ENCODE measurements at regions not wholly inside any gene's neighbourhood (a gene's known extent, or its start where the extent isn't known, plus 50 kb on each side); places are given as distances from the start of the nearest gene placed in this dataset.

GRCh38 chr10:107809889-107810288, 645.4 kb upstream of the SORCS1 start:
- H3K4me2 ChIP-seq (ENCODE audit: unreplicated experiment): no peak overlapping the region
- in situ Hi-C loops (cut with MboI): loop anchor here (10.0 to 25.0 kb wide), 2 partner anchors 405 to 1098 kb away; no protein-coding TSS in a partner anchor
- H3K9me2 ChIP-seq (ENCODE audit: insufficient read depth): no peaks in the 10 kb centered on the region
- H3K9ac ChIP-seq: no peak overlapping the region
- no peaks in the 10 kb centered on the region for H4K20me1 ChIP-seq (ENCODE audit: insufficient read depth)
- H3K27ac ChIP-seq: no peak overlapping the region
- WGBS, 2 experiments (ENCODE audit: low coverage in 1 of 2, low lambda C conversion rate in 2 of 2, missing lambda C conversion rate in 2 of 2): 48 to 54% methylated on average over 2 of the region's 2 CpGs
- no peaks in the 10 kb centered on the region for H3F3A ChIP-seq (ENCODE audit: insufficient read depth)
- H3K4me1 ChIP-seq (ENCODE audit: insufficient read depth): no peaks in the 10 kb centered on the region
- no peaks in the 10 kb centered on the region for H3K36me3 ChIP-seq (ENCODE audit: low read depth)
- no peaks in the 10 kb centered on the region for H3K9me3 ChIP-seq (ENCODE audit: low read depth)
- H3K27me3 ChIP-seq (replicated peaks; ENCODE audit: insufficient read depth): no peaks in the 10 kb centered on the region
- no peak for DNase-seq
- TF ChIP-seq EZH2phosphoT487 (IDR thresholded peaks at IDR 0.05; ENCODE audit: insufficient read depth, low read depth): no peak
- no peak for TF ChIP-seq EZH2 (IDR thresholded peaks at IDR 0.05; ENCODE audit: insufficient read depth, poor library complexity, severe bottlenecking)
- no peaks in the 10 kb centered on the region for H3K79me2 ChIP-seq (ENCODE audit: insufficient read depth)
- H2AFZ ChIP-seq: no peak overlapping the region
- H3K4me3 ChIP-seq: no peak overlapping the region

GRCh38 chr10:107807836-107808235, 643.3 kb upstream of the SORCS1 start:
- H3K4me1 ChIP-seq (ENCODE audit: insufficient read depth): no peaks in the 10 kb centered on the region
- 84 to 90% methylated on average over 5 of the region's 5 CpGs for WGBS, 2 experiments (ENCODE audit: low coverage in 1 of 2, low lambda C conversion rate in 2 of 2, missing lambda C conversion rate in 2 of 2)
- H3K9me2 ChIP-seq (ENCODE audit: insufficient read depth): no peaks in the 10 kb centered on the region
- no peak overlapping the region for H2AFZ ChIP-seq
- H3K27ac ChIP-seq: no peak overlapping the region
- no peak for DNase-seq
- H3K79me2 ChIP-seq (ENCODE audit: insufficient read depth): no peaks in the 10 kb centered on the region
- H3K9me3 ChIP-seq (ENCODE audit: low read depth): no peaks in the 10 kb centered on the region
- no peak overlapping the region for H3K9ac ChIP-seq
- H3K36me3 ChIP-seq (ENCODE audit: low read depth): no peaks in the 10 kb centered on the region
- no peaks in the 10 kb centered on the region for H3F3A ChIP-seq (ENCODE audit: insufficient read depth)
- no peaks in the 10 kb centered on the region for H3K27me3 ChIP-seq (replicated peaks; ENCODE audit: insufficient read depth)
- in situ Hi-C loops (cut with MboI): loop anchor here (25.0 kb wide), 1 partner anchor 1096 kb away; no protein-coding TSS in a partner anchor
- H3K4me2 ChIP-seq (ENCODE audit: unreplicated experiment): no peak overlapping the region
- H3K4me3 ChIP-seq: no peak overlapping the region
- TF ChIP-seq EZH2 (IDR thresholded peaks at IDR 0.05; ENCODE audit: insufficient read depth, poor library complexity, severe bottlenecking): no peak
- no peak for TF ChIP-seq EZH2phosphoT487 (IDR thresholded peaks at IDR 0.05; ENCODE audit: insufficient read depth, low read depth)
- no peaks in the 10 kb centered on the region for H4K20me1 ChIP-seq (ENCODE audit: insufficient read depth)

- H3K4me3 ChIP-seq: no peak overlapping the region
- in situ Hi-C loops (cut with MboI): loop anchor here (25.0 kb wide), 1 partner anchor 1094 kb away; no protein-coding TSS in a partner anchor
- H3K4me2 ChIP-seq (ENCODE audit: unreplicated experiment): no peak overlapping the region
- no peaks in the 10 kb centered on the region for H3K9me3 ChIP-seq (ENCODE audit: low read depth)
- no peaks in the 10 kb centered on the region for H3F3A ChIP-seq (ENCODE audit: insufficient read depth)
- no peaks in the 10 kb centered on the region for H3K9me2 ChIP-seq (ENCODE audit: insufficient read depth)
- H2AFZ ChIP-seq: no peak overlapping the region
- no peak for DNase-seq
- WGBS, 2 experiments (ENCODE audit: low coverage in 1 of 2, low lambda C conversion rate in 2 of 2, missing lambda C conversion rate in 2 of 2): 65 to 70% methylated on average over 1 of the region's 1 CpG
- no peak overlapping the region for H3K27ac ChIP-seq
- H3K27me3 ChIP-seq (replicated peaks; ENCODE audit: insufficient read depth): no peaks in the 10 kb centered on the region
- H3K9ac ChIP-seq: no peak overlapping the region
- no peak for TF ChIP-seq EZH2phosphoT487 (IDR thresholded peaks at IDR 0.05; ENCODE audit: insufficient read depth, low read depth)
- no peak for TF ChIP-seq EZH2 (IDR thresholded peaks at IDR 0.05; ENCODE audit: insufficient read depth, poor library complexity, severe bottlenecking)
- no peaks in the 10 kb centered on the region for H4K20me1 ChIP-seq (ENCODE audit: insufficient read depth)
- H3K36me3 ChIP-seq (ENCODE audit: low read depth): no peaks in the 10 kb centered on the region
- no peaks in the 10 kb centered on the region for H3K4me1 ChIP-seq (ENCODE audit: insufficient read depth)
- no peaks in the 10 kb centered on the region for H3K79me2 ChIP-seq (ENCODE audit: insufficient read depth)
Observed at GRCh38 chr10:107806026-107806425, 641.5 kb upstream of the SORCS1 start.

- H2AFZ ChIP-seq: no peak overlapping the region
- in situ Hi-C loops (cut with MboI): loop anchor here (25.0 kb wide), 1 partner anchor 1091 kb away; no protein-coding TSS in a partner anchor
Observed at GRCh38 chr10:107803546-107803945, 639.0 kb upstream of the SORCS1 start.

More at GRCh38 chr10:107803546-107803945, 639.0 kb upstream of the SORCS1 start:
- H3K4me1 ChIP-seq (ENCODE audit: insufficient read depth): no peaks in the 10 kb centered on the region
- no peaks in the 10 kb centered on the region for H3K27me3 ChIP-seq (replicated peaks; ENCODE audit: insufficient read depth)
- H4K20me1 ChIP-seq (ENCODE audit: insufficient read depth): no peaks in the 10 kb centered on the region
- 49 to 60% methylated on average over 3 to 4 of the region's 4 CpGs for WGBS, 2 experiments (ENCODE audit: low coverage in 1 of 2, low lambda C conversion rate in 2 of 2, missing lambda C conversion rate in 2 of 2)
- H3K4me3 ChIP-seq: no peak overlapping the region
- no peaks in the 10 kb centered on the region for H3K79me2 ChIP-seq (ENCODE audit: insufficient read depth)
- no peaks in the 10 kb centered on the region for H3K9me3 ChIP-seq (ENCODE audit: low read depth)
- H3K9me2 ChIP-seq (ENCODE audit: insufficient read depth): no peaks in the 10 kb centered on the region
- no peak overlapping the region for H3K4me2 ChIP-seq (ENCODE audit: unreplicated experiment)
- no peak overlapping the region for H3K9ac ChIP-seq
- no peak for TF ChIP-seq EZH2 (IDR thresholded peaks at IDR 0.05; ENCODE audit: insufficient read depth, poor library complexity, severe bottlenecking)
- TF ChIP-seq EZH2phosphoT487 (IDR thresholded peaks at IDR 0.05; ENCODE audit: insufficient read depth, low read depth): no peak
- H3F3A ChIP-seq (ENCODE audit: insufficient read depth): no peaks in the 10 kb centered on the region
- DNase-seq: no peak
- no peak overlapping the region for H3K27ac ChIP-seq
- no peaks in the 10 kb centered on the region for H3K36me3 ChIP-seq (ENCODE audit: low read depth)

All from GM23248 (cell line).